Vagina (tissue), 2 donors: ENCODE measurements at regions not wholly inside any gene's neighbourhood (a gene's known extent, or its start where the extent isn't known, plus 50 kb on each side); places are given as distances from the start of the nearest gene placed in this dataset.

Experiments
- DNase-seq, 2 donors: peaks; one replicate each; pipeline ENCODE4 v3.0.0-alpha.2; 2017; ENCODE audit errors: extremely low spot score in 2 of 2
- H3K27ac ChIP-seq: fragments of 200-600 bp; sonication (generic); one replicate; pipeline ENCODE4 v1.5.1; 2019
- H3K27me3 ChIP-seq: fragments of 200-600 bp; sonication (generic); one replicate; pipeline ENCODE4 v1.5.1; 2019
- H3K36me3 ChIP-seq, 2 donors: fragments of 200-600 bp; sonication (generic); one replicate each; pipeline ENCODE4 v1.5.1; 2017 to 2019
- H3K4me1 ChIP-seq: fragments of 200-600 bp; sonication (generic); one replicate; pipeline ENCODE4 v1.5.1; 2019
- H3K4me3 ChIP-seq, 2 donors: fragments of 200-600 bp; sonication (generic); 1 replicate in 1 of 2; 2 replicates in 1 of 2; pipeline ENCODE4 v1.5.1; 2016 to 2019
- H3K9me3 ChIP-seq: fragments of 200-600 bp; sonication (generic); one replicate; pipeline ENCODE4 v1.5.1; 2019
- POLR2A ChIP-seq, 2 donors: fragments of 450-650 bp; IDR thresholded peaks; one replicate each; pipeline ENCODE4 v1.6.1; 2017; ENCODE audit warnings: antibody characterized with exemption in 2 of 2, mild to moderate bottlenecking in 2 of 2, moderate library complexity in 2 of 2
- POLR2AphosphoS5 ChIP-seq, 2 donors: sonication (generic); formaldehyde crosslinking; IDR thresholded peaks; one replicate each; pipeline ENCODE4 v1.9.0; 2017; ENCODE audit warnings: antibody characterized with exemption in 2 of 2, mild to moderate bottlenecking in 2 of 2, low read depth in 1 of 2; ENCODE audit not compliant: insufficient read depth in 1 of 2
- intact Hi-C: fragments of 100-400 bp; cut with DNase I; formaldehyde crosslinking; loops from one replicate; pipeline ENCODE4 v1.15.1; 2023
- TF ChIP-seq, protein P1 (sequence below), 3 experiments: fragments of 450-650 bp in 2 of 3; fragments of 200-600 bp in 1 of 3; sonication (generic) in 1 of 3; IDR thresholded peaks; one replicate each; pipeline ENCODE4 v1.5.1; 2017 to 2019; ENCODE audit warnings: antibody characterized with exemption in 3 of 3, mild to moderate bottlenecking in 2 of 3, moderate library complexity in 2 of 3

DNA sequence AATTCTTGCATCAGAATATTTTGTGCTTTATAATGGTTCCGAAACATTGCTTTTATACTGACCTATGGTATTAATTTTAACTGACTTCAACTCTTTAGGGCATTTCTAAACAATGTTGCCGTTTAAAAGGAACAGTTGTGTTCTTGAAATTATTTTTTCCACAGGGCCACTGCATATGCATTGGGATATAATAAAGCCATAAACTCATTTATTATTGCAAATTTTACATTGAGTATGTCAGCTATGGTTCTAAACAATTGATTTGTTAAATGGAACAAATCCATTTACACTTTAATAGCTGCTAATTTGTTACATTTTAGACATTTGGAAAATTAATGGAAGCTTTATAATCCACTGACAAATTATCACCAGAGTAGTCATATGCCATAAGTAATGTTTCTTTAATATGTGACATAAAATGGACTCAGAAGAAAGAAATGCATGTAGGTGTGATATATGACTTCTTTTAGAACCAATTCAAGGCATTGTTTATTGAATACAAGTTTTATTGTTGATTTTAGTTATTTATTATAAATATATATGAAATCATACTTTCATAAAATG, 553.3 kb downstream of the TLL1 start:
- TF ChIP-seq POLR2AphosphoS5 (IDR thresholded peaks at IDR 0.05; ENCODE audit: insufficient read depth in 1 of 2, low read depth in 1 of 2) (no peak), POLR2A (IDR thresholded peaks at IDR 0.05) (no peak)
- TF ChIP-seq, protein P1, sequence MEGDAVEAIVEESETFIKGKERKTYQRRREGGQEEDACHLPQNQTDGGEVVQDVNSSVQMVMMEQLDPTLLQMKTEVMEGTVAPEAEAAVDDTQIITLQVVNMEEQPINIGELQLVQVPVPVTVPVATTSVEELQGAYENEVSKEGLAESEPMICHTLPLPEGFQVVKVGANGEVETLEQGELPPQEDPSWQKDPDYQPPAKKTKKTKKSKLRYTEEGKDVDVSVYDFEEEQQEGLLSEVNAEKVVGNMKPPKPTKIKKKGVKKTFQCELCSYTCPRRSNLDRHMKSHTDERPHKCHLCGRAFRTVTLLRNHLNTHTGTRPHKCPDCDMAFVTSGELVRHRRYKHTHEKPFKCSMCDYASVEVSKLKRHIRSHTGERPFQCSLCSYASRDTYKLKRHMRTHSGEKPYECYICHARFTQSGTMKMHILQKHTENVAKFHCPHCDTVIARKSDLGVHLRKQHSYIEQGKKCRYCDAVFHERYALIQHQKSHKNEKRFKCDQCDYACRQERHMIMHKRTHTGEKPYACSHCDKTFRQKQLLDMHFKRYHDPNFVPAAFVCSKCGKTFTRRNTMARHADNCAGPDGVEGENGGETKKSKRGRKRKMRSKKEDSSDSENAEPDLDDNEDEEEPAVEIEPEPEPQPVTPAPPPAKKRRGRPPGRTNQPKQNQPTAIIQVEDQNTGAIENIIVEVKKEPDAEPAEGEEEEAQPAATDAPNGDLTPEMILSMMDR (IDR thresholded peaks at IDR 0.05) = no peak
- Histone ChIP-seq H3K4me1 (no peaks in the 10 kb centered on the region), H3K36me3 (no peaks in the 10 kb centered on the region), H3K4me3 (no peak overlapping the region), H3K27me3 (no peaks in the 10 kb centered on the region), H3K27ac (no peak overlapping the region), H3K9me3 (no peaks in the 10 kb centered on the region)
- DNase-seq = no peak
- intact Hi-C loops = no loop called here

DNA sequence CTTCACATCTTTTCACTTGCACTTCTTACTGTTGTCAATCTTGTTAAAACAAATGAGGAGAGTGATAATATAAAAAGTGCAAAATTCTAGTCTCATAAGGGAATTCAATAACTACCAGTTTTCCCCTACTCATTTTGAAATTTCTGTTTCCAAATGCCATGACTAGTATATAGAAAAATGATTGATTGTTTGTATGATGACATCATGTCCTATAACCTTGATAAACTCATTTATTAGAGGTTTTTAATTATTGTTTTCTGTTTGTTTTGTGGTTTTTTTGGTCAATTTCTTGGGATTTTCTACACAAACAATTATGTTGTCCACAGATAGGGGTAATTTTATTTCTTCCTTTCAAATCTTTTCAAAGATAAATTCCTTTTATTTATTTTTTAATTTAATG, 559.1 kb downstream of the TLL1 start:
- DNase-seq = no peak
- no peaks in the 10 kb centered on the region for H3K27me3 ChIP-seq
- H3K9me3 ChIP-seq = no peaks in the 10 kb centered on the region
- H3K4me3 ChIP-seq = no peak overlapping the region
- H3K36me3 ChIP-seq = no peaks in the 10 kb centered on the region
- H3K27ac ChIP-seq = no peak overlapping the region
- TF ChIP-seq POLR2A (IDR thresholded peaks at IDR 0.05) (no peak), POLR2AphosphoS5 (IDR thresholded peaks at IDR 0.05; ENCODE audit: insufficient read depth in 1 of 2, low read depth in 1 of 2) (no peak)
- TF ChIP-seq, protein P1 (IDR thresholded peaks at IDR 0.05) = no peak
- H3K4me1 ChIP-seq = no peaks in the 10 kb centered on the region
- intact Hi-C loops = no loop called here

DNA sequence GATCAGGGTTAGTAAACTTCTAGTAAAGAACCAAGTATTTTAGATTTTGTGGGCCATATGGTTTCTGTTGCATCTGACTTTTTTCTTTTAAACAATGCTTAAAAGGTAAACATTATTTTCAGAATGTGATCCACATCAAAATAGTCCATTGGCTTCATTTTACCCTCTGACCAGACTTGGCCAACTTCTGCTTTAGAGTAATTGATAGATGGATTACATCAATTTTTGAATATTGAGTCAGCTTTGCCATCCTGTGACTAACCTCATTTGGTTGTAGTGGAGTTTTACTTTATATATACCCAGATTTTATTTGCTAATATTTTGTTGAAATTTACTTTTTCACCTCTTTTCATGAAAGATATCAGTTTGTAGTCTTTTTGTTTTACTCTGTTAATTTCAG, 559.8 kb downstream of the TLL1 start:
- DNase-seq = no peak
- no peak overlapping the region for H3K4me3 ChIP-seq
- H3K36me3 ChIP-seq = no peaks in the 10 kb centered on the region
- H3K9me3 ChIP-seq = no peaks in the 10 kb centered on the region
- no peaks in the 10 kb centered on the region for H3K27me3 ChIP-seq
- H3K27ac ChIP-seq = no peak overlapping the region
- no peaks in the 10 kb centered on the region for H3K4me1 ChIP-seq
- no peak for TF ChIP-seq POLR2AphosphoS5 (IDR thresholded peaks at IDR 0.05; ENCODE audit: insufficient read depth in 1 of 2, low read depth in 1 of 2)
- TF ChIP-seq, protein P1 (IDR thresholded peaks at IDR 0.05) = no peak
- intact Hi-C loops = no loop called here

DNA sequence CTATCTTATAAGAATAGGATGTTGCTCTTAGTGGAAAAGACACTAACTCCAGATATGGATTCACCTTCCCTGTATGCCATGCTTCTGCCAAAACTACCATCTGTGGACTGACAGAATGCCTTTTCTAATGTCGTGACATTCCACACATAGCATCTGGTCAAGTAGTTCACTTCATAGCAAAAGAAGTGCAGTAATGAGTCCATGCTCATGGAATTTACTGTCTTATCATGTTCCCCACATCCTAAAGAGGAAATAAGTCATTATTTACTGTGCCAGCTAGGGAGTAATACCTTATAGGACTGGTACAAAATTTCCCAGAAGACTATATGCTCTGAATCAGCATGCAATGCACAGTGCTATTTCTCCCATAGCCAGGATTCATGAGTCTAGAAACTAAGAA, 562.4 kb downstream of the TLL1 start:
- intact Hi-C loops = no loop called here
- no peak for TF ChIP-seq POLR2AphosphoS5 (IDR thresholded peaks at IDR 0.05; ENCODE audit: insufficient read depth in 1 of 2, low read depth in 1 of 2)
- TF ChIP-seq POLR2A (IDR thresholded peaks at IDR 0.05) = no peak
- TF ChIP-seq, protein P1 (IDR thresholded peaks at IDR 0.05) = no peak
- H3K36me3 ChIP-seq = no peaks in the 10 kb centered on the region
- no peaks in the 10 kb centered on the region for H3K4me1 ChIP-seq
- H3K4me3 ChIP-seq = no peak overlapping the region
- no peaks in the 10 kb centered on the region for H3K27me3 ChIP-seq
- no peak overlapping the region for H3K27ac ChIP-seq
- DNase-seq = no peak
- H3K9me3 ChIP-seq = no peaks in the 10 kb centered on the region

DNA sequence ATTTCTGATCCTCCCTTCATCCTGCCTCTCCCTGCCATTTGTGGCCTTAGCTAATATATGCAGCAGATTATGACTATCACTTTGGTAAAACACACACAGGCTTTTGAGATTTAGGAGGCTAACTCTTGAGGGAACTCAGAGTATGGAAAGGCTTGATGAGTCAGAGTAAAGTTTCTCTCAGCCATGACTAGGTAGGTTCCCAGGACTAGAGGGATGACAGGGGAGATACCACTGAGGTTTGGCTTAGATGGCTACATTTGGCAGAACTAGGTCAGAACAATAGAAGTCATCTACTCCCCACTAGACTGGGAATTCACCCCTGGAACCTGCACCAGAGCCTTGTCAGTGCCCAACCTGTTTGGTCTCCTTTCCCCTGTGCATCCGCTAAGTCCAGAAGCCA, 585.7 kb downstream of the TLL1 start:
- intact Hi-C loops = no loop called here
- no peak for DNase-seq
- Histone ChIP-seq H3K4me3 (no peak overlapping the region), H3K9me3 (no peaks in the 10 kb centered on the region), H3K27ac (no peak overlapping the region), H3K27me3 (no peaks in the 10 kb centered on the region), H3K4me1 (no peaks in the 10 kb centered on the region), H3K36me3 (no peaks in the 10 kb centered on the region)
- TF ChIP-seq, protein P1 (IDR thresholded peaks at IDR 0.05) = no peak
- no peak for TF ChIP-seq POLR2A (IDR thresholded peaks at IDR 0.05)
- TF ChIP-seq POLR2AphosphoS5 (IDR thresholded peaks at IDR 0.05; ENCODE audit: insufficient read depth in 1 of 2, low read depth in 1 of 2) = no peak
